Fibroblast of villous mesenchyme (primary cell): ENCODE measurements at regions not wholly inside any gene's neighbourhood (a gene's known extent, or its start where the extent isn't known, plus 50 kb on each side); places are given as distances from the start of the nearest gene placed in this dataset.
"Not testable (repeated sequence)": the region's sequence is repeated elsewhere in the genome, so short reads cannot be mapped to it uniquely, and the experiment has no call there.

Experiments used
- DNase-seq: peaks from one replicate; pipeline ENCODE4 v3.0.0-alpha.2; 2010; ENCODE audit warnings: low read depth
- H3K4me3 ChIP-seq: 2 replicates; pipeline ENCODE4 v1.5.1; 2011; ENCODE audit warnings: low read depth, mild to moderate bottlenecking, low read length
- CTCF ChIP-seq: IDR thresholded peaks from 2 replicates; pipeline ENCODE4 v1.5.1; 2012; ENCODE audit warnings: low read depth, mild to moderate bottlenecking, low read length; ENCODE audit not compliant: insufficient read depth

- TF ChIP-seq CTCF = no peak
- no peak for DNase-seq
- no peak overlapping the region for H3K4me3 ChIP-seq
Measured at GRCh38 chr1:188769936-188770335, 1707.7 kb downstream of the BRINP3 start.

GRCh38 chr1:188778578-188778977 lies 1699.1 kb downstream of the BRINP3 start:
- no peak for TF ChIP-seq CTCF
- no peak overlapping the region for H3K4me3 ChIP-seq
- no peak for DNase-seq

DNA sequence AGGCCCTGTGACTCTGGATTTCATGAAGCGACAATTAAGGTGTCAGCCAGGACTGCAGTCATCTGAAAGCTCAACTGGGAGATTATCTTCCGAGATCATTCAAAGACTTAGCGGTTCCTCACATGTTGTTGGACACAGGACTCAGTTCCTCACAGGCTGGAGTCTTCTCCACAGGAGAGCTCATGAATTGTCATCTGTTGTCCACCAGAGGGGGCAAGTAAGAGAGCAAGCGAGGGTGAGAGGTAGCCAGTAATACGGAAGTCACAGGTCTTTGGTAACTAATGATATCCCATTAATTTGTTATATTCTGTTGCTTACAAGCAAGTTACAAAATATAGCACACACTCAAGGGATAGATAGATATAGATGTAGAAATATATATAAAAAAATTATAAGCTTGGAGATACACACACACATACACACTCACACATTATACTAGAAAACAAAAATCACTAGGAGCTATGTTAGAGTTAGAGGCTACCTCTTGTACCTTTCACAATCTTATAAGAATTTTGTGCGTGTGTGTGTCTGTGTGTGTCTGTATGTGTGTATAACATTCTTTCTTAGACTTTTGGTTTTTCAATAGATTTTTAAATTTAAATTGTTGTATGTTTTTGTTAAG lies 1695.3 kb downstream of the BRINP3 start:
- peak; percentile 1 for DNase-seq

DNA sequence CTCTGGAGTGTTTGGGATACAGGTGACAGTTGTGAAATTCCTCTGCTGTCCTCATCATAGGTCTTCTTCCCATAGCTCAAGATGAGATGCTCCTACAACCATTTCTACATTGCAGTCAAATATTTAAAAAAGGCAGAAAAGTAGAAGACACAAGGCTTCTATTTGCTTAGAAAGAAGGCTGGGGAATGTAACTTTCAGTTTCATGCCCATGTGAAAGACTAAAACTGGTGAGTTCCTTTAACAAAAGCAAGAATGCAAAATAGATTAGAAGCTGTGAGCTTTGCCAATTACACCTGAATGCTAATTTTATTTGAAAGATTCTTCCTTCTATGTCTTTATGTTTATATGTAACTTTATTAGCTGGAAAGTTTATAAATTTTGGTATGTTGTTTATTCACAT lies 1682.7 kb downstream of the BRINP3 start:
- no peak for DNase-seq
- H3K4me3 ChIP-seq = no peak overlapping the region
- no peak for TF ChIP-seq CTCF

More for the DNA sequence above, 1695.3 kb downstream of the BRINP3 start:
- TF ChIP-seq CTCF = peak; percentile 46
- no peak overlapping the region for H3K4me3 ChIP-seq

DNA sequence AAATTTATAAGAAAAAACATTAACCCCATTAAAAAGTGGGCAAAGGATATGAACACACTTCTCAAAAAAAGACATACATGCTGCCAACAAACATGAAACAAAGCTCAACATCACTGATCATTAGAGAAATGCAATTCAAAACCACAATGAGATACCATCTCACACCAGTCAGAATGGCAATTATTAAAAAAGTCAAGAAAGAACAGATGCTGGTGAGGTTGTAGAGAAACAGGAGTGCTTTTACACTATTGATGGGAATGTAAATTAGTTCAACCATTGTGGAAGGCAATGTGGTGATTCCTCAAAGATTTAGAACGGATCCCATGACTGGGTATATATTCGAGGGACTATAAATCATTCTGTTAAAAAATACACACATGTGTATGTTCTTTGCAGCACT lies 1665.5 kb downstream of the BRINP3 start:
- H3K4me3 ChIP-seq, DNase-seq: not testable (repeated sequence)

GRCh38 chr1:188812836-188813573 lies 1664.7 kb downstream of the BRINP3 start:
- not testable (repeated sequence) for H3K4me3 ChIP-seq, DNase-seq

DNA sequence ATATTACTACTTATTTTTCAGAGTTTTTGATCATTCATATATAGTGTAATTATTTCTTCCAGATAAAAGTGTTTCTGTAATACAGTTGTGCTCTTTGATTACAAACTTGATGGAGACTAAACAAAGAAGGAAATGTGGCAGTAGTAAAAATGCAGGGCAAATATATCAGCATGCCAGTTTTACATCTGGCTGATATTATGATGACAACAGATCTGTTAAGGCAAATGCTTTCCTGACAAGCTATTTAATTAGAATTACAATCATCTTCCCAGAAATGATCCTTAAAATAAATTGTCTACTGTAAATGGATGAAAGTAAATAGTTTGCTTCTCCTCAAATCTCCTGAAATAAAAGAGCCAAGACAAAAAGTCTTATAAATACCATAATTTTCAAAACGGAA lies 1659.8 kb downstream of the BRINP3 start:
- no peak for DNase-seq
- H3K4me3 ChIP-seq = no peak overlapping the region
- no peak for TF ChIP-seq CTCF

- no peak for DNase-seq
- H3K4me3 ChIP-seq = no peak overlapping the region
- no peak for TF ChIP-seq CTCF
Measured at GRCh38 chr1:188822248-188822647, 1655.4 kb downstream of the BRINP3 start.
